Choroid plexus epithelial cell (primary cell): ENCODE measurements at regions not wholly inside any gene's neighbourhood (a gene's known extent, or its start where the extent isn't known, plus 50 kb on each side); places are given as distances from the start of the nearest gene placed in this dataset.
"Not testable (repeated sequence)": the region's sequence is repeated elsewhere in the genome, so short reads cannot be mapped to it uniquely, and the experiment has no call there.

Source experiments
- DNase-seq: peaks from one replicate; pipeline ENCODE4 v3.0.0-alpha.2; 2010; ENCODE audit warnings: low read depth
- H3K4me3 ChIP-seq: 2 replicates; pipeline ENCODE4 v1.5.1; 2011; ENCODE audit warnings: low read depth, mild to moderate bottlenecking, control low read depth, low read length, moderate library complexity
- TF ChIP-seq, protein P1 (sequence below): conservative IDR thresholded peaks from 2 replicates; pipeline ENCODE4 v1.5.1; 2011; ENCODE audit warnings: low read depth, mild to moderate bottlenecking, control low read depth, inconsistent platforms, low read length, moderate library complexity

DNA sequence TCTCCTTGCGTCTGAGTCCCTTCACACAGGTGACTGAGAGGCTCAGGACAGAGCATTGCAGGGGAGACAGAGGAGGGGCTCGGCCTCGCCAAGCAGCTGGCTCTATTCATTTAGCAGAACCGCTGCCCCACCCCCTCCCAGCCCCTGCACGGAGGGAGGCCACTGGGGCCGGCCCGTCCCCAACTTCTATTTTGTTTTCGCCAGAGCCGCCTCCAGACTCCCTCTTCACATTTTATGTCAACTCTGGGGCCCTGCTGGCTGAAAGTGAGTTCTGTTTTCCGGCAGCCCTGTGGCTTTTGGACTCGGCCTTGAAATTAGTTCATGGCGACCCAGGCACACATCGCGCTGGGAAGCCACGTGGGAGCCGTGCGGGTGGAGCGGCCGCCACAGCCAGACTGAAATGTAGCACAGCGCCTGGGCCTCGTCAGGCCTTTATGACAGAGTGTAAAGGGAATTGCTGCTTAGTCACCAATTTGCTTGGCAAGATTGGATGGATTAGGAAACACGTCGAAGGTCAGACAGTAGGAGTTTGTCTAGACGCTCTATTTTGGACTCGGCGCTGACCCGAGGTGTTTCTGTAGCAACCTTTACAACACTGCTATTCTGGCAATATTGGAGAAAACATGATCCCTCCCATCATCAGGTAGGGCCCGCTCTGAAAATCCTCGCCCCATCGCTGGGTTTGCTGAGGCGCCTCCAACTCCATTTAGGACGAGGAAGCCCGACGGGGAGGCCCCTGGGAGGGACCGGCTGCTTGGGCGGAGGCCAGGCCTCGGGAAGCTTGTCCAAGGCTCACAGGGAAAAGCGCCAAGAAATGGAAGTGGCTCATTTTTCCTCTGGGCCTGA, 90.7 kb upstream of the CTDP1 start:
- peak; percentile 97 for DNase-seq
- H3K4me3 ChIP-seq = no peak overlapping the region
- TF ChIP-seq, protein P1, sequence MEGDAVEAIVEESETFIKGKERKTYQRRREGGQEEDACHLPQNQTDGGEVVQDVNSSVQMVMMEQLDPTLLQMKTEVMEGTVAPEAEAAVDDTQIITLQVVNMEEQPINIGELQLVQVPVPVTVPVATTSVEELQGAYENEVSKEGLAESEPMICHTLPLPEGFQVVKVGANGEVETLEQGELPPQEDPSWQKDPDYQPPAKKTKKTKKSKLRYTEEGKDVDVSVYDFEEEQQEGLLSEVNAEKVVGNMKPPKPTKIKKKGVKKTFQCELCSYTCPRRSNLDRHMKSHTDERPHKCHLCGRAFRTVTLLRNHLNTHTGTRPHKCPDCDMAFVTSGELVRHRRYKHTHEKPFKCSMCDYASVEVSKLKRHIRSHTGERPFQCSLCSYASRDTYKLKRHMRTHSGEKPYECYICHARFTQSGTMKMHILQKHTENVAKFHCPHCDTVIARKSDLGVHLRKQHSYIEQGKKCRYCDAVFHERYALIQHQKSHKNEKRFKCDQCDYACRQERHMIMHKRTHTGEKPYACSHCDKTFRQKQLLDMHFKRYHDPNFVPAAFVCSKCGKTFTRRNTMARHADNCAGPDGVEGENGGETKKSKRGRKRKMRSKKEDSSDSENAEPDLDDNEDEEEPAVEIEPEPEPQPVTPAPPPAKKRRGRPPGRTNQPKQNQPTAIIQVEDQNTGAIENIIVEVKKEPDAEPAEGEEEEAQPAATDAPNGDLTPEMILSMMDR = peak; percentile 32

DNA sequence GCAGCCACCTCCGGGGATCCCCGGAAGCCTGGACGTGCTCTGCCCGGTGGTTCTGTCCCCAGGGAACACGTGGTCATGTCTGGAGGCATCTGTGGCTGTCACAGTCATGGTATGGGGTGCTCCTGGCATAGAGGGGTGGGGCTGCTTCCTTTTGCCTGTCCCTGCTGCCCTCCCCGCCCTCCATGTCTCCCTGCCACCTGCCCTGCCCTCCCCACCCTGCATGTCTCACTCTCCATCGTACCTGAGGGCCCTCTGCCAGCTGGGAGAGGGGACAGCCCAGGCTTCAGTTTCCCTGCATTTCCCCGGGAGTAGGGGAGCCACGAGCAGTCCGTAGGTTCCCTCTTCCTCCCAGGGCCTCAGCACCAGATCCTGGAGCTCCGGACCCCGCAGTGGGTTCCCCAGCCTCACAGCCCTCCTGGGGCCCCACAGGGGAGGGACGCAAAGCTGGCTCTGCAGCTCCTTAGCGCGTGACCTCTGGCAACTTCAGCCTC, 90.0 kb upstream of the CTDP1 start:
- TF ChIP-seq, protein P1 = no peak
- DNase-seq = no peak
- H3K4me3 ChIP-seq = no peak overlapping the region

DNA sequence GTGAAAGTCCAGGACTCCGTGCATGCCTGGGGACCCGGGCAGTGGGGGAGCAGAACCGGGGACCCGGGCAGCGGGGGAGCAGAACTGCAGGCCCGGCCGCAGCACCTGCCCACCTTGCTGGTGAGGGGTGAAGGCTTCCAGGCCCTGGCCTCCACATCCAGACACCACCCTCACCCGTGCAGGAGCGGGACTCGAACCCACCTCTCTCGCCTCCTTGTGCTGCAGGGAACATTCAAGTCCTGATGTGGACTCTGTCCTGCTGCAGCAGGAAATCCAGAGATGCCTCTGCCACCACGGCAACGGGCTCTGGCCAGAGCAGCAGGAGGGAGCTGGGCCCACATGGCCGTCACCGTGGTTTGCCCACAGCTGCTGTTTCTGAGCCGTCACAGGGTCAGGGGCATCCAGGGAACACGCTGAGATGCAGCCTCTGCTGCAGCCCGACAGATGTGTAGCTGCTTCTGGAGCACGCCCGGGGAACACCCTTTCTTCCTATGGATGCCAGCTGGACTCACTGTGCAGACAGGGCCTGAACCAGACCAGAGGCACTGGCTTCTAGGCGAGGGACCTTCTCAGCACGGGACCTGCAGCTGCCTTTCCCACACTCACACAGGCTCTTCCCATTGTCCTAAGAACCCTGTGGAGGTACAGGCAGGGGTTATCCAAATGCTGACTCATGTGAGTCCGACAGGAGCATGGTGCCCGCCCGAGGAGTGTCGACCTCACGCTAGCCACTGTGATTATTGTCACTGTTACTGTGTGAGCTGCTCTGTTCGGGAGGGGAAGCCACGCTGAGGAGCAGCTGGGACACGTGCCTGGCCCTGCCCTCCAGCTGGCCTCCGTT, 89.2 kb upstream of the CTDP1 start:
- H3K4me3 ChIP-seq = no peak overlapping the region
- peak; percentile 31 for DNase-seq
- TF ChIP-seq, protein P1 = no peak

DNA sequence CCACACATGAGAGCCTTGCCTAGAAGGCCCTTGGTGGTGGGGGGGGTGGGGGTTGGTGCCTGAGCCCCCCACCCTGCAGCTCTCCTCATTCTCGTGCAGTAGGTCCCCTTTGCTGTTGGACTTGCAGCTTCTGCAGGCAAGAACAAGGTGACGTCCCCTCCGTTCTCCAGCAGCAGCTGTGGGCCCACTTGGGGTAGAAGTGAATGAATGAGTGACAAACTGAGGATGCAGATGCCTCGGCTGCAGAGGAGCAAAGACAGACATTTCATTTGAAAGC, 88.6 kb upstream of the CTDP1 start:
- no peak overlapping the region for H3K4me3 ChIP-seq
- TF ChIP-seq, protein P1 = no peak
- DNase-seq = no peak

DNA sequence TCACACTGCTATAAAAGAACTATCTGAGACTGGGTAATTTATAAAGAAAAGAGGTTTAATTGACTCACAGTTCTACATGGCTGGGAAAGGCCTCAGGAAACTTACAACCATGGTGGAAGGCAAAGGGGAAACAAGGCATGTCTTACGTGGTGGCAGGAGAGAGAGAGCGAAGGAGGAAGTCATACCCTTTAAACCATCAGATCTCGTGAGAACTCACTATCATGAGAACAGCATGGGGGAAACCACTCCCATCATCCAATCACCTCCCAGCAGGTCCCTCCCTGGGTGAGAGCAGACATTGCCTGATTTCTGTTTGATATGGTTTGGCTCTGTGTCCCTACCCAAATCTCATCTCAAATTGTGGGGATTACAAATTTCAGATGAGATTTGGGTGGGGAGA, 86.9 kb upstream of the CTDP1 start:
- DNase-seq, H3K4me3 ChIP-seq: not testable (repeated sequence)

DNA sequence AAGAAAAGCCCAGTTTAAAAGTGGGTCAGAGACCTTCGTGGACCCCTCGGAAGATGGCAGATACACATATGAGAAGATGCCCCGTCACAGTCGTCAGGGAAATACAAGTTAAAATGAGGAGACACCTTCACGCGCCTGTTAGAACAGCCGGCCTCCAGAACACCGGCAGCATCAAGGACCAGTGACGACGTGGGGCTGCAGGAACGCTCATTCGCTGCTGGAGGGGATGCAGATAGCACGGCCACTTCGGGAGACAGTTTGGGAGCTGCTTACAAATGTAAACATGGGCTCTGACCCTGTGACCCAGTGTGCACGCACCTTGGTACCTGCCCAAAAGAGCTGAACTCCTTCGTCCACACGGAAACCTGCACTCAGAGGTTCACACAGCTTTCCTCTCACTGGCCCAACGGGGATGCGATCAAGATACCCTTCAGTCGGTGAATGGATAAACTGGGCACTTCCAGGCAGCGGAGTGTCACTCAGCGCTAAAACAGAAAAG, 83.7 kb upstream of the CTDP1 start:
- H3K4me3 ChIP-seq = no peak overlapping the region
- TF ChIP-seq, protein P1 = no peak
- DNase-seq = no peak

DNA sequence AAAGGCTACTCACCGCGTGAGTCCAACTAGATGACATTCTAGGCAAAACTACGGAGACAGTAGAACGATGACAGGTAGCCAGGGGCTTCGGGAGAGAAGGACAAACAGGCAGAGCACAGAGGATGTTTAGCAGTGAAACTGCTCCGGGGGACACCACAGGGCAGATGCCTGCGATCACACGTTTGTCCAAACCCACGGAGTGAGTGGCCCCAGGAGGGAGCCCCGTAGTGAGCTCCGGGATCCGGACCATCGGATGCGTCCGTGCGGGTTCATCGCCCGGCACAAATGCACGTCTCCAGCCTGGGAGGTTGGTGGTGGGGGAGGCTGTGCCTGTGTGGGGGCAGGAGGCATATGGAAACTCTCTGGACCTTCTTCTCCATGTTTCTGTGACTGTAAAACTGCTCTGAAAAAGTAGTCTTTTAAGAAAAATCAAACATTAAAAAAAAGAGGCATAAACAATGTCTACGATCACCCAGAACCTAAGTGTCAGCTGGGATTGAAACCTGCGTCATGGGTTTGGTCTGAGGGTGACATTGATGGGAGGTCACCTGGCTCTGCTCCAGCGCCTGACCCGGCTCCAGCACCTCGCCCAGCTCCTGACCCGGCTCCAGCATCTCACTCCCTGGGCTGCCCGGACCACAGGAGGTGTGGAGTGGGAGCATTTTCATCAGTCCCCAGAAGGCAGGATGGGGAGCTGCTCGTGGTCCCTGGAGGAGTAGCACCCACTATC, 83.0 kb upstream of the CTDP1 start:
- no peak overlapping the region for H3K4me3 ChIP-seq
- no peak for DNase-seq
- TF ChIP-seq, protein P1 = no peak
